ENCODE measurements at regions not wholly inside any gene's neighbourhood (a gene's known extent, or its start where the extent isn't known, plus 50 kb on each side); places are given as distances from the start of the nearest gene placed in this dataset.

GRCh38 chr7:96427143-96427542 lies 105.2 kb upstream of the SLC25A13 start:
- no peak for TF ChIP-seq CTCF (IDR thresholded peaks at IDR 0.05; ENCODE audit: low read depth, low read length)

GRCh38 chr7:96426685-96427084 lies 104.8 kb upstream of the SLC25A13 start:
- TF ChIP-seq CTCF (IDR thresholded peaks at IDR 0.05; ENCODE audit: low read depth, low read length), result no peak
- no peak overlapping the region for H3K4me3 ChIP-seq (ENCODE audit: low read depth, low read length)

More at GRCh38 chr7:96427143-96427542, 105.2 kb upstream of the SLC25A13 start:
- no peak overlapping the region for H3K4me3 ChIP-seq (ENCODE audit: low read depth, low read length)

- no peak overlapping the region for H3K4me3 ChIP-seq (ENCODE audit: low read depth, low read length)
- no peak for TF ChIP-seq CTCF (IDR thresholded peaks at IDR 0.05; ENCODE audit: low read depth, low read length)
These were observed 104.1 kb upstream of the SLC25A13 start for GRCh38 chr7:96426027-96426426.

- no peak for TF ChIP-seq CTCF (IDR thresholded peaks at IDR 0.05; ENCODE audit: low read depth, low read length)
- H3K4me3 ChIP-seq (ENCODE audit: low read depth, low read length), result no peak overlapping the region
These were observed 102.5 kb upstream of the SLC25A13 start for GRCh38 chr7:96424411-96424810.

GRCh38 chr7:96422388-96422787 lies 100.5 kb upstream of the SLC25A13 start:
- TF ChIP-seq CTCF (IDR thresholded peaks at IDR 0.05; ENCODE audit: low read depth, low read length), result no peak
- H3K4me3 ChIP-seq (ENCODE audit: low read depth, low read length), result no peak overlapping the region

- no peak for TF ChIP-seq CTCF (IDR thresholded peaks at IDR 0.05; ENCODE audit: low read depth, low read length)
- H3K4me3 ChIP-seq (ENCODE audit: low read depth, low read length), result no peak overlapping the region
These were observed 96.7 kb upstream of the SLC25A13 start for GRCh38 chr7:96418581-96418980.

GRCh38 chr7:96417784-96418183 lies 95.9 kb upstream of the SLC25A13 start:
- H3K4me3 ChIP-seq (ENCODE audit: low read depth, low read length), result no peak overlapping the region
- TF ChIP-seq CTCF (IDR thresholded peaks at IDR 0.05; ENCODE audit: low read depth, low read length), result no peak

All from WI38 (cell line).